SK-N-SH (cell line): ENCODE measurements at regions not wholly inside any gene's neighbourhood (a gene's known extent, or its start where the extent isn't known, plus 50 kb on each side); places are given as distances from the start of the nearest gene placed in this dataset.

Source experiments
- CTCF ChIA-PET: fragments of 300-600, 350-600 bp; formaldehyde crosslinking; extraction: SDS; loops from one replicate; lab custom pipeline; 2021; lab: Yijun Ruan, JAX
- POLR2A ChIA-PET: fragments of 350-600 bp; sonication (Branson Sonifier 250); formaldehyde crosslinking; extraction: SDS; loops from one replicate; lab custom pipeline; 2020; ENCODE audit warnings: antibody characterized with exemption, inconsistent platforms; lab: Yijun Ruan, JAX
- DNase-seq: peaks from one replicate; pipeline ENCODE4 v3.0.0; 2012
- H2AFZ ChIP-seq: fragments of 200-600 bp; sonication (generic); 2 replicates; pipeline ENCODE4 v1.8.1; 2016; ENCODE audit warnings: antibody characterized with exemption, mild to moderate bottlenecking, low read depth
- H3F3A ChIP-seq: fragments of 200-600 bp; sonication (generic); replicated peaks from 2 replicates; pipeline ENCODE3; 2016; ENCODE audit warnings: antibody characterized with exemption, mild to moderate bottlenecking; ENCODE audit not compliant: insufficient read depth
- H3K27ac ChIP-seq, 2 experiments: fragments of 200-500 bp in 1 of 2; fragments of 200-600 bp in 1 of 2; sonication (Bioruptor generic) in 1 of 2; sonication (generic), shearing (Covaris generic) in 1 of 2; 2 replicates each; pipeline versions ENCODE4 v1.5.1 to v1.6.1; 2014 to 2016; ENCODE audit warnings: low read depth in 2 of 2, inconsistent platforms in 1 of 2, low read length in 1 of 2, mild to moderate bottlenecking in 1 of 2, mixed read lengths in 1 of 2
- H3K27me3 ChIP-seq: fragments of 200-600 bp; sonication (generic), shearing (Covaris generic); 2 replicates; pipeline ENCODE4 v1.6.1; 2016; ENCODE audit warnings: mixed run types; ENCODE audit not compliant: insufficient read depth
- H3K36me3 ChIP-seq, 2 experiments: fragments of 200-500 bp in 1 of 2; fragments of 200-600 bp in 1 of 2; sonication (Bioruptor generic) in 1 of 2; sonication (generic) in 1 of 2; replicated peaks in 1 of 2; 2 replicates each; pipeline versions ENCODE3 to v1.5.1; 2014 to 2016; ENCODE audit warnings: low read length in 1 of 2, mild to moderate bottlenecking in 1 of 2; ENCODE audit not compliant: insufficient read depth in 2 of 2, control insufficient read depth in 1 of 2
- H3K4me1 ChIP-seq, 2 experiments: fragments of 200-500 bp in 1 of 2; fragments of 200-600 bp in 1 of 2; sonication (Bioruptor generic) in 1 of 2; sonication (generic), shearing (Covaris generic) in 1 of 2; 2 replicates each; pipeline versions ENCODE4 v1.5.1 to v1.6.1; 2014 to 2016; ENCODE audit warnings: low read depth in 1 of 2, low read length in 1 of 2, mixed run types in 1 of 2; ENCODE audit not compliant: insufficient read depth in 2 of 2, control insufficient read depth in 1 of 2
- H3K4me2 ChIP-seq: fragments of 200-600 bp; sonication (generic), shearing (Covaris generic); 2 replicates; pipeline ENCODE4 v1.6.1; 2017; ENCODE audit warnings: mixed run types
- H3K4me3 ChIP-seq, 2 experiments: fragments of 200-500 bp in 1 of 2; fragments of 200-600 bp in 1 of 2; sonication (Bioruptor generic) in 1 of 2; sonication (generic), shearing (Covaris generic) in 1 of 2; 2 replicates each; pipeline versions ENCODE4 v1.5.1 to v1.8.1; 2014 to 2016; ENCODE audit warnings: low read depth in 2 of 2, inconsistent platforms in 1 of 2, low read length in 1 of 2, mild to moderate bottlenecking in 1 of 2, mixed read lengths in 1 of 2, moderate library complexity in 1 of 2
- H3K79me2 ChIP-seq: fragments of 200-600 bp; sonication (generic); 2 replicates; pipeline ENCODE4 v1.8.1; 2017; ENCODE audit warnings: mild to moderate bottlenecking; ENCODE audit not compliant: insufficient read depth
- H3K9ac ChIP-seq: fragments of 200-600 bp; sonication (generic); 2 replicates; pipeline ENCODE4 v1.6.1; 2017; ENCODE audit warnings: mixed run types
- H3K9me2 ChIP-seq: fragments of 200-600 bp; sonication (generic); 2 replicates; pipeline ENCODE4 v1.6.1; 2017; ENCODE audit warnings: mixed run types
- H3K9me3 ChIP-seq: fragments of 200-600 bp; sonication (generic); 2 replicates; pipeline ENCODE4 v1.6.1; 2017; ENCODE audit warnings: mixed run types, mild to moderate bottlenecking, moderate library complexity
- H4K20me1 ChIP-seq: fragments of 200-600 bp; sonication (generic); 2 replicates; pipeline ENCODE4 v1.6.1; 2017; ENCODE audit warnings: mild to moderate bottlenecking, mixed run types; ENCODE audit not compliant: insufficient read depth
- ELF1 ChIP-seq: IDR thresholded peaks from 2 replicates; pipeline ENCODE4 v1.4.0; 2012
- EP300 ChIP-seq, 2 experiments: IDR thresholded peaks; 2 replicates each; pipeline versions ENCODE4 v1.4.0 to v1.6.1; 2012; ENCODE audit warnings: borderline replicate concordance in 1 of 2, low read depth in 1 of 2, low read length in 1 of 2
- EZH2phosphoT487 ChIP-seq: fragments of 200-600 bp; sonication (generic); IDR thresholded peaks from 2 replicates; pipeline ENCODE4 v1.6.1; 2017; ENCODE audit warnings: low read depth, mixed run types, mild to moderate bottlenecking, antibody characterized with exemption, moderate library complexity, borderline replicate concordance
- FOXJ3 ChIP-seq: sonication (generic); formaldehyde crosslinking; IDR thresholded peaks from 2 replicates; pipeline ENCODE4 v1.5.1; 2020; ENCODE audit warnings: mild to moderate bottlenecking, missing genetic modification reagents
- FOXM1 ChIP-seq: IDR thresholded peaks from 2 replicates; pipeline ENCODE4 v1.4.0; 2012; ENCODE audit warnings: low read depth, mild to moderate bottlenecking
- GABPA ChIP-seq: IDR thresholded peaks from 2 replicates; pipeline ENCODE4 v1.4.0; 2012; ENCODE audit warnings: low read depth, mild to moderate bottlenecking
- GATA2 ChIP-seq: sonication (generic); formaldehyde crosslinking; IDR thresholded peaks from 2 replicates; pipeline ENCODE4 v1.5.0; 2020; ENCODE audit warnings: mild to moderate bottlenecking, missing genetic modification reagents
- IRF3 ChIP-seq: fragments of 150-350 bp; IDR thresholded peaks from 2 replicates; pipeline ENCODE4 v1.6.1; 2016; ENCODE audit warnings: mild to moderate bottlenecking, low read depth, low read length
- JUND ChIP-seq: IDR thresholded peaks from 2 replicates; pipeline ENCODE4 v1.4.0; 2012
- MAX ChIP-seq: IDR thresholded peaks from 2 replicates; pipeline ENCODE4 v1.4.0; 2012; ENCODE audit warnings: low read depth
- MEF2A ChIP-seq: IDR thresholded peaks from 2 replicates; pipeline ENCODE4 v1.4.0; 2012; ENCODE audit warnings: low read depth, borderline replicate concordance
- NRF1 ChIP-seq: IDR thresholded peaks from 2 replicates; pipeline ENCODE4 v1.6.1; 2012; ENCODE audit warnings: low read depth, mild to moderate bottlenecking, low read length
- PBX3 ChIP-seq: IDR thresholded peaks from 2 replicates; pipeline ENCODE4; 2012
- POLR2AphosphoS5 ChIP-seq: IDR thresholded peaks from 2 replicates; pipeline ENCODE4 v1.6.1; 2012; ENCODE audit warnings: low read depth, low read length
- REST ChIP-seq: IDR thresholded peaks from 2 replicates; pipeline ENCODE4 v1.6.1; 2012; ENCODE audit warnings: mild to moderate bottlenecking, low read depth, low read length, moderate library complexity
- RFX5 ChIP-seq: IDR thresholded peaks from 2 replicates; pipeline ENCODE4 v1.6.1; 2012; ENCODE audit warnings: mild to moderate bottlenecking, improper control_type of control experiment, low read length
- SIN3A ChIP-seq: IDR thresholded peaks from 2 replicates; pipeline ENCODE4 v1.6.1; 2012; ENCODE audit warnings: low read depth, mild to moderate bottlenecking, low read length, moderate library complexity, borderline replicate concordance
- SMC3 ChIP-seq: IDR thresholded peaks from 2 replicates; pipeline ENCODE4 v1.6.1; 2012; ENCODE audit warnings: low read depth, low read length, improper control_type of control experiment
- TCF12 ChIP-seq: IDR thresholded peaks from 2 replicates; pipeline ENCODE4 v1.4.0; 2012
- USF1 ChIP-seq: IDR thresholded peaks from 2 replicates; pipeline ENCODE4 v1.4.0; 2012; ENCODE audit warnings: low read depth, borderline replicate concordance
- WGBS: methylation state at CpG from one replicate; pipeline ENCODE4 v1.1.6; 2017; ENCODE audit warnings: low lambda C conversion rate; 5-methylcytosine and 5-hydroxymethylcytosine counted together

GRCh38 chr4:187416216-187416615 is 579.4 kb upstream of the ZFP42 start:
- H3K27me3 ChIP-seq: no peaks in the 10 kb centered on the region
- no peaks in the 10 kb centered on the region for H3F3A ChIP-seq
- H4K20me1 ChIP-seq: no peaks in the 10 kb centered on the region
- H3K36me3 ChIP-seq: no peaks in the 10 kb centered on the region
- no peaks in the 10 kb centered on the region for H3K9me3 ChIP-seq
- no peak overlapping the region for H2AFZ ChIP-seq
- no peaks in the 10 kb centered on the region for H3K4me1 ChIP-seq
- H3K79me2 ChIP-seq: no peaks in the 10 kb centered on the region
- ChIA-PET CTCF (no interaction called here), POLR2A (no interaction called here)
- no peaks in the 10 kb centered on the region for H3K9me2 ChIP-seq
- TF ChIP-seq GABPA (no peak), SIN3A (no peak), ELF1 (no peak), MEF2A (no peak), EP300 (IDR thresholded peaks at IDR 0.05; ENCODE audit: borderline replicate concordance in 1 of 2, low read depth in 1 of 2, low read length in 1 of 2) (no peak), GATA2 (no peak), POLR2AphosphoS5 (no peak), MAX (no peak), EZH2phosphoT487 (no peak), NRF1 (no peak), RFX5 (no peak), REST (no peak), USF1 (no peak), JUND (no peak), TCF12 (no peak), IRF3 (no peak), FOXM1 (no peak), SMC3 (no peak), FOXJ3 (CRISPR knock-in tag) (no peak), PBX3 (no peak)
- H3K4me2 ChIP-seq: no peak overlapping the region
- H3K27ac ChIP-seq: no peak overlapping the region
- no peak for DNase-seq
- no peak overlapping the region for H3K9ac ChIP-seq
- H3K4me3 ChIP-seq: no peak overlapping the region
- WGBS: 48% methylated on average over 3 of the region's 3 CpGs
